ENCODE measurements at regions not wholly inside any gene's neighbourhood (a gene's known extent, or its start where the extent isn't known, plus 50 kb on each side); places are given as distances from the start of the nearest gene placed in this dataset.

GRCh38 chr2:226327830-226328229, 471.8 kb downstream of the IRS1 start:
- Mint-ChIP-seq H3K27me3 (ENCODE audit: low read depth) (no peaks in the 10 kb centered on the region), H3K27ac (no peak overlapping the region), H3K4me3 (no peak overlapping the region), H3K36me3 (no peaks in the 10 kb centered on the region), H3K9me3 (no peaks in the 10 kb centered on the region), H3K4me1 (no peaks in the 10 kb centered on the region)
- no peak for DNase-seq (ENCODE audit: low spot score in 2 of 2, unreplicated experiment in 2 of 2)
- TF ChIP-seq CTCF (IDR thresholded peaks at IDR 0.05; ENCODE audit: unreplicated experiment): no peak

- no peaks in the 10 kb centered on the region for H3K27me3 Mint-ChIP-seq (ENCODE audit: low read depth)
- H3K9me3 Mint-ChIP-seq: no peaks in the 10 kb centered on the region
- H3K4me3 Mint-ChIP-seq: no peak overlapping the region
- H3K27ac Mint-ChIP-seq: no peak overlapping the region
- H3K36me3 Mint-ChIP-seq: no peaks in the 10 kb centered on the region
- peaks cover 3% of the 10 kb centered on the region for H3K4me1 Mint-ChIP-seq
- TF ChIP-seq CTCF (IDR thresholded peaks at IDR 0.05; ENCODE audit: unreplicated experiment): no peak
- no peak for DNase-seq (ENCODE audit: low spot score in 2 of 2, unreplicated experiment in 2 of 2)
Observed at GRCh38 chr2:226325526-226325925, 474.1 kb downstream of the IRS1 start.

DNA sequence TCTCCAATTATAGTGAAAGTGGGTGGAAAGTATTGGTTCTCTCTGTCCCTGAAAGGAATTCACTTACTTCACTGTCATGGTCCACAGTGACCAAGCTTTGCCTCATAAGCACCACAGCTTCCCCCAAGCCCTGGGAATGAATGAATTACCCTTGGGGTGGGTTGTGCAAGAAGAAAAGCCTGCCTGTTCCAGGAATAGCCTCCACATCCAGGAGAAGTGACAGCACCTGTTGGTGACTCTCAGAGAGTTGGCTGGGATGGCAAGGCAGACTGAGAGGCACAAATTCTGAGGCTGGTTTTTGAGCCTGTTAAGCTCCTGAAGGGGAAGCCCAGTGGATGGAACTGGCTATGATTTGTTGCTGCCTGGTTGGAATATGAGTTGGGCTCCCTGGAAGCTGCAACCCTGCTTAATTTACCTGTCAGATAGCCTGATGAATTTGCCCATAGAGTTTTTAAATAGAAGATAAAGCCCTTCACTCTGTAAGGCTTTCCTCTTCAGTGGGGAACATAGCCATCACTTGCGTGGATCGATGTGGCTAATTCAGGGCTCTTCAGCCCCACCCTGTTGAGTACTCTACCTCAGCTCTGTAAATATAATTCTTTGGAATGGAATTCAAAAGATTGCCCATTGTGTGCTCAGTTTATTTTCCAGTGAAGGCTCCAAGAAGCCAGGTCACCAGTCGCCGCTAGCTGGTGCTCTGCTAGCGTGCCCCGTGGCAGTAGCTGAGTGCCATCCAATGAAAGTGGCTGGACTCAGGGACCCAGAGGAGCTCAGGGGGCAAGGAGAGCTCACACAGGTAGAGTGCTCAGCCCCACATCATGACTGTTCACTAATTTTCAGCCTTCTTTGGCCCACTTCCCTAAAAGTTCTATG, 479.3 kb downstream of the IRS1 start:
- Mint-ChIP-seq H3K27me3 (ENCODE audit: low read depth) (no peaks in the 10 kb centered on the region), H3K9me3 (no peaks in the 10 kb centered on the region), H3K4me1 (peaks cover 3% of the 10 kb centered on the region), H3K27ac (no peak overlapping the region), H3K4me3 (no peak overlapping the region), H3K36me3 (no peaks in the 10 kb centered on the region)
- DNase-seq (ENCODE audit: low spot score in 2 of 2, unreplicated experiment in 2 of 2): no peak
- no peak for TF ChIP-seq CTCF (IDR thresholded peaks at IDR 0.05; ENCODE audit: unreplicated experiment)

DNA sequence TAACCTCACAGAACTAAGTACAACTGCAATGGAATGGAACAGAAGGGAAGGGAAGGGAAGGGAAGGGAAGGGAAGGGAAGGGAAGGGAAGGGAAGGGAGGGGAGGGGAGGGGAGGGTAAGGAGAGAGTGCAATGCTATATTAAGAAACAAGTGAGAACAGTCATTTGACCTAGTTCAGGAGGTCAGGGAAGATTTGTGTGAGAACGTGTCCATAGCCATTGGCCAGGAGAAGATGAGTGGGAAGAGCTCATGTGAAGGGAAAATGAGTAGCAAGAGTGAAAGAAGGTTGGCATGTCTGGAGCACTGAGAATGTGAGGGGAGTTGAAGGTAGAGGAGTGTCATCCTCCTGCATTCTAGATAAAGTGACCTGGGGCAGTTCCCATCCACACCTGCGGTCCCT, 481.6 kb downstream of the IRS1 start:
- Mint-ChIP-seq H3K27ac (no peak overlapping the region), H3K4me3 (no peak overlapping the region), H3K36me3 (no peaks in the 10 kb centered on the region), H3K4me1 (peaks cover 3% of the 10 kb centered on the region), H3K27me3 (ENCODE audit: low read depth) (no peaks in the 10 kb centered on the region), H3K9me3 (no peaks in the 10 kb centered on the region)
- no peak for TF ChIP-seq CTCF (IDR thresholded peaks at IDR 0.05; ENCODE audit: unreplicated experiment)
- DNase-seq (ENCODE audit: low spot score in 2 of 2, unreplicated experiment in 2 of 2): no peak

- Mint-ChIP-seq H3K27ac (no peak overlapping the region), H3K27me3 (ENCODE audit: low read depth) (no peaks in the 10 kb centered on the region), H3K4me3 (no peak overlapping the region), H3K4me1 (peaks cover 25% of the 10 kb centered on the region), H3K9me3 (peaks cover 3% of the 10 kb centered on the region), H3K36me3 (no peaks in the 10 kb centered on the region)
- no peak for DNase-seq (ENCODE audit: low spot score in 2 of 2, unreplicated experiment in 2 of 2)
- no peak for TF ChIP-seq CTCF (IDR thresholded peaks at IDR 0.05; ENCODE audit: unreplicated experiment)
Observed at GRCh38 chr2:226313060-226313459, 486.6 kb downstream of the IRS1 start.
